ENCODE measurements at regions not wholly inside any gene's neighbourhood (a gene's known extent, or its start where the extent isn't known, plus 50 kb on each side); places are given as distances from the start of the nearest gene placed in this dataset.

- no peak for TF ChIP-seq CTCF (IDR thresholded peaks at IDR 0.05)
- H3K27ac ChIP-seq = no peak overlapping the region
- no peak overlapping the region for H3K4me3 ChIP-seq
- no peak for DNase-seq (ENCODE audit: low spot score)
Observed at GRCh38 chr4:156710365-156711192, 261.0 kb downstream of the PDGFC start.

GRCh38 chr4:156705311-156705710 is 266.3 kb downstream of the PDGFC start:
- Histone ChIP-seq H3K27ac (no peak overlapping the region), H3K4me3 (no peak overlapping the region)
- no peak for DNase-seq (ENCODE audit: low spot score)
- TF ChIP-seq CTCF (IDR thresholded peaks at IDR 0.05) = no peak

- no peak for TF ChIP-seq CTCF (IDR thresholded peaks at IDR 0.05)
- Histone ChIP-seq H3K4me3 (no peak overlapping the region), H3K27ac (no peak overlapping the region)
- DNase-seq (ENCODE audit: low spot score) = no peak
Observed at GRCh38 chr4:156695163-156695562, 276.4 kb downstream of the PDGFC start.

- no peak for TF ChIP-seq CTCF (IDR thresholded peaks at IDR 0.05)
- Histone ChIP-seq H3K27ac (no peak overlapping the region), H3K4me3 (no peak overlapping the region)
- DNase-seq (ENCODE audit: low spot score) = no peak
Observed at GRCh38 chr4:156694413-156694812, 277.2 kb downstream of the PDGFC start.

GRCh38 chr4:156693557-156693956 is 278.0 kb downstream of the PDGFC start:
- no peak for DNase-seq (ENCODE audit: low spot score)
- no peak overlapping the region for H3K4me3 ChIP-seq
- H3K27ac ChIP-seq = no peak overlapping the region
- no peak for TF ChIP-seq CTCF (IDR thresholded peaks at IDR 0.05)

- no peak for TF ChIP-seq CTCF (IDR thresholded peaks at IDR 0.05)
- H3K27ac ChIP-seq = no peak overlapping the region
- H3K4me3 ChIP-seq = no peak overlapping the region
- DNase-seq (ENCODE audit: low spot score) = no peak
Observed at GRCh38 chr4:156692016-156692415, 279.6 kb downstream of the PDGFC start.

- Histone ChIP-seq H3K4me3 (no peak overlapping the region), H3K27ac (no peak overlapping the region)
- DNase-seq (ENCODE audit: low spot score) = no peak
- no peak for TF ChIP-seq CTCF (IDR thresholded peaks at IDR 0.05)
Observed at GRCh38 chr4:156690572-156690971, 281.0 kb downstream of the PDGFC start.

Measured in coronary artery (tissue), 2 donors.